ENCODE measurements at regions not wholly inside any gene's neighbourhood (a gene's known extent, or its start where the extent isn't known, plus 50 kb on each side); places are given as distances from the start of the nearest gene placed in this dataset.

DNA sequence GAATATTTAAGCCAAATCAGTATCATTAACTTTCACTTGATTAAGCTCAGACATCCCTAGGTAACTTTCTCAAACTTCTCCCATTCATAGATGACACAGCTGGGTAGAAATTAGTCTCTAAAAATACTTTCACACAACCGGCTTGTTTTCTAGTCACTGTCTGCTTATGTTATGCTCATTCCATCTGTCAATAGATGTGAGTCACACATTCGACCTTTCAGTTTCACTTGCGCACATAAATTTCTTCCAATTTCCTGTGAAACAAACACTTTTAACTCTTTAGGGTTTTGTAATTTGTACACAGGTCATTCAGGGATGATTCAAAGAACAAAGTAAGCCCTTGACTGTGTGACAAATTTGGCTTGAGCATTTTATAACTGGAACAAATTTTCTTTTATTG, 723.0 kb downstream of the KCNA4 start (continued):
- no peak for TF ChIP-seq RAD21 (IDR thresholded peaks at IDR 0.05; ENCODE audit: low read depth)
- peak; percentile 68 for TF ChIP-seq JUND (IDR thresholded peaks at IDR 0.05)

GRCh38 chr11:29282088-29282487, 734.7 kb downstream of the KCNA4 start:
- Histone ChIP-seq H3K4me3 (replicated peaks in 1 of 2; ENCODE audit: low read depth in 1 of 2, low read length in 2 of 2) (peak overlapping the region in 1 of 2 experiments; percentile 18; a peak in 1 of 4 replicates), H2AFZ (ENCODE audit: low read depth, low read length, poor library complexity, severe bottlenecking) (peak overlapping the region; percentile 44), H3K79me2 (ENCODE audit: insufficient read depth, low read length) (no peaks in the 10 kb centered on the region), H3K9me2 (ENCODE audit: insufficient read depth) (no peaks in the 10 kb centered on the region), H3K36me3 (ENCODE audit: control insufficient read depth in 1 of 2, insufficient read depth in 2 of 2, low read length in 2 of 2) (no peaks in the 10 kb centered on the region), H3K4me1 (ENCODE audit: control insufficient read depth in 1 of 2, insufficient read depth in 2 of 2, low read length in 2 of 2) (peaks cover 21 to 31% of the 10 kb centered on the region in 2 experiments), H3K27ac (ENCODE audit: low read depth, low read length) (no peak overlapping the region), H3K4me2 (ENCODE audit: low read length) (peak overlapping the region; percentile 67), H3K9ac (ENCODE audit: low read length) (no peak overlapping the region), H3K9me3 (ENCODE audit: control insufficient read depth in 1 of 2, insufficient read depth in 1 of 2, low read depth in 1 of 2, low read length in 2 of 2) (no peaks in the 10 kb centered on the region), H4K20me1 (ENCODE audit: insufficient read depth) (no peaks in the 10 kb centered on the region), H3K27me3 (ENCODE audit: insufficient read depth, low read length) (no peaks in the 10 kb centered on the region)
- RAD21 ChIA-PET (ENCODE audit: low non-redundant PET in 1 of 2, low total read pairs in 2 of 2, uncharacterized antibody in 2 of 2, unreplicated experiment in 2 of 2), result no interaction called here
- peak; percentile 56; the same call in 1 of the 2 replicates for TF ChIP-seq SIN3A (IDR thresholded peaks at IDR 0.05; ENCODE audit: low read depth)
- peak; percentile 96 for TF ChIP-seq FOSL1 (IDR thresholded peaks at IDR 0.05; ENCODE audit: low read depth)
- TF ChIP-seq SRF (IDR thresholded peaks at IDR 0.05; ENCODE audit: low read depth), result peak; percentile 83
- TF ChIP-seq SP1 (IDR thresholded peaks at IDR 0.05; ENCODE audit: low read depth), result peak; percentile 88
- TF ChIP-seq RAD21 (IDR thresholded peaks at IDR 0.05; ENCODE audit: low read depth), result no peak
- peak; percentile 99 for TF ChIP-seq TCF7L2 (IDR thresholded peaks at IDR 0.05; ENCODE audit: borderline replicate concordance, extremely low read depth, insufficient read depth, insufficient read length)
- TF ChIP-seq YY1 (IDR thresholded peaks at IDR 0.05; ENCODE audit: extremely low read depth, insufficient replicate concordance, low read depth, low read length), result peak; percentile 60
- TF ChIP-seq CTCF (IDR thresholded peaks at IDR 0.05 in 2 of 3, conservative IDR thresholded peaks at IDR 0.05 in 1 of 3; ENCODE audit: borderline replicate concordance in 1 of 3, insufficient read depth in 1 of 3, low read depth in 2 of 3, low read length in 2 of 3), result no peak
- no peak; the same call in 1 of the 2 replicates for TF ChIP-seq CEBPB (IDR thresholded peaks at IDR 0.05; ENCODE audit: low read depth)
- no peak for TF ChIP-seq ZNF274 (IDR thresholded peaks at IDR 0.05; ENCODE audit: low read depth, low read length)
- TF ChIP-seq ZFX (IDR thresholded peaks at IDR 0.05), result no peak
- no peak for TF ChIP-seq ELF1 (IDR thresholded peaks at IDR 0.05; ENCODE audit: borderline replicate concordance, low read depth)
- TF ChIP-seq EGR1 (IDR thresholded peaks at IDR 0.05; ENCODE audit: low read depth), result peak; percentile 28; the same call in 1 of the 2 replicates
- TF ChIP-seq, protein P1, sequence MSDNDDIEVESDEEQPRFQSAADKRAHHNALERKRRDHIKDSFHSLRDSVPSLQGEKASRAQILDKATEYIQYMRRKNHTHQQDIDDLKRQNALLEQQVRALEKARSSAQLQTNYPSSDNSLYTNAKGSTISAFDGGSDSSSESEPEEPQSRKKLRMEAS (IDR thresholded peaks at IDR 0.05), result peak; percentile 56
- peak; percentile 34 for TF ChIP-seq ZBTB33 (IDR thresholded peaks at IDR 0.05; ENCODE audit: extremely low read depth, insufficient replicate concordance, low read length)
- TF ChIP-seq POLR2A (IDR thresholded peaks at IDR 0.05; ENCODE audit: borderline replicate concordance, extremely low read depth, insufficient read depth, insufficient read length), result no peak
- no peak for TF ChIP-seq ATF3 (IDR thresholded peaks at IDR 0.05)
- peak; percentile 94 for TF ChIP-seq CBX3 (IDR thresholded peaks at IDR 0.05; ENCODE audit: low read depth)
- 0 out of 2 replicates have a peak, but pooled peaks have one; percentile 43 for TF ChIP-seq POLR2AphosphoS5 (IDR thresholded peaks at IDR 0.05; ENCODE audit: low read depth, low read length)
- peak; percentile 98 for TF ChIP-seq JUND (IDR thresholded peaks at IDR 0.05)
- DNase-seq (ENCODE audit: low read depth, low spot score) (peak; percentile 81), ATAC-seq (peak; percentile 94)
- BruUV-seq (replicated peaks), result no TSS peak
- POLR2A ChIA-PET, result no interaction called here
- intact Hi-C loops (cut with micrococcal nuclease), result no loop called here
- CTCF ChIA-PET, result no interaction called here
